ENCODE measurements at regions not wholly inside any gene's neighbourhood (a gene's known extent, or its start where the extent isn't known, plus 50 kb on each side); places are given as distances from the start of the nearest gene placed in this dataset.
"Not testable (repeated sequence)": the region's sequence is repeated elsewhere in the genome, so short reads cannot be mapped to it uniquely, and the experiment has no call there.

DNA sequence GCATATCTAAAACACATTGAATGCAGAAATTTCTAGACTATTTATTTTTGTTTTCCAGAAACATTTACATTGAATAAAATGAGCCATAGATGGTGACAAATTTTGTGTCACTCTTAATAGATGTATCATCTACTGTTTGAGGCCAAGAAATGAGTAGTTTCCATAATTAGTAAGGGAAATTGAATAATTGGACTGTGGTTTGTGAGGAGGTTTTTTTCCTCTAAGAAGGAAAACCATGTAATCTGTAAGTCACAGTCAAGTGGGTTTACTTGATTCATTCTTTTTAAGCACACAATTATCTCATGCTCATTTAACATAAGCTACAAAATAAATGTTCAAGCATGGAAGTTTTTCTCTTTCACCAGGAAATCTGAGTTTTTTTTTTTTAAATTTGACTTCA is 876.4 kb downstream of the NR2F1-AS1 start:
- no peaks in the 10 kb centered on the region for H3K36me3 ChIP-seq (ENCODE audit: control insufficient read depth, insufficient read depth, low read length)
- TF ChIP-seq, protein P1, sequence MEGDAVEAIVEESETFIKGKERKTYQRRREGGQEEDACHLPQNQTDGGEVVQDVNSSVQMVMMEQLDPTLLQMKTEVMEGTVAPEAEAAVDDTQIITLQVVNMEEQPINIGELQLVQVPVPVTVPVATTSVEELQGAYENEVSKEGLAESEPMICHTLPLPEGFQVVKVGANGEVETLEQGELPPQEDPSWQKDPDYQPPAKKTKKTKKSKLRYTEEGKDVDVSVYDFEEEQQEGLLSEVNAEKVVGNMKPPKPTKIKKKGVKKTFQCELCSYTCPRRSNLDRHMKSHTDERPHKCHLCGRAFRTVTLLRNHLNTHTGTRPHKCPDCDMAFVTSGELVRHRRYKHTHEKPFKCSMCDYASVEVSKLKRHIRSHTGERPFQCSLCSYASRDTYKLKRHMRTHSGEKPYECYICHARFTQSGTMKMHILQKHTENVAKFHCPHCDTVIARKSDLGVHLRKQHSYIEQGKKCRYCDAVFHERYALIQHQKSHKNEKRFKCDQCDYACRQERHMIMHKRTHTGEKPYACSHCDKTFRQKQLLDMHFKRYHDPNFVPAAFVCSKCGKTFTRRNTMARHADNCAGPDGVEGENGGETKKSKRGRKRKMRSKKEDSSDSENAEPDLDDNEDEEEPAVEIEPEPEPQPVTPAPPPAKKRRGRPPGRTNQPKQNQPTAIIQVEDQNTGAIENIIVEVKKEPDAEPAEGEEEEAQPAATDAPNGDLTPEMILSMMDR (IDR thresholded peaks at IDR 0.05; ENCODE audit: insufficient read depth, low read depth, low read length) = no peak
- POLR2A ChIA-PET = no interaction called here
- H3K27me3 ChIP-seq (ENCODE audit: control insufficient read depth, insufficient read depth, low read length) = no peaks in the 10 kb centered on the region
- no peak for DNase-seq (ENCODE audit: low read depth)
- CTCF ChIA-PET = no interaction called here
- H3K4me3 ChIP-seq (ENCODE audit: low read depth, low read length) = no peak overlapping the region

DNA sequence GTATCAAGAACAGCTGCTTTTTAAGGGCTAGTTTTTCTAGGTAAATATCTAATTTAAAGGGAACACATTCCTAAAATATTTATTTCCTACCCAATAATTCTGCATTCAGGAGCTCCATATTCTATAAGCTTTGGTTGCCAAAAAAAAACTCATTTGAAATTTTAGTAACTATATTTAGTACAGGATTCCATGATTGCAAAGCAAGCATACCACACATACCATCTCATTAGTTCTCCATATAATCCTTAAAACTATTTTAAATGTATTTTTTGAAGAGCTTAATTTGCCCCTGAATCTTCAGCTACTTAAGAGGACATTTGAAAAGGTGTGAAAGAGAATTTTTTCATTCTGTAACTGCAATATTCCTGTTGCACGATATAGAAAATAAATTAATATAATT is 877.0 kb downstream of the NR2F1-AS1 start:
- no peak for DNase-seq (ENCODE audit: low read depth)
- H3K27me3 ChIP-seq (ENCODE audit: control insufficient read depth, insufficient read depth, low read length) = no peaks in the 10 kb centered on the region
- CTCF ChIA-PET = interaction anchor here (0.7 kb wide), 1 partner anchor 750 kb away, joined by 3 read pairs; no protein-coding TSS in a partner anchor

DNA sequence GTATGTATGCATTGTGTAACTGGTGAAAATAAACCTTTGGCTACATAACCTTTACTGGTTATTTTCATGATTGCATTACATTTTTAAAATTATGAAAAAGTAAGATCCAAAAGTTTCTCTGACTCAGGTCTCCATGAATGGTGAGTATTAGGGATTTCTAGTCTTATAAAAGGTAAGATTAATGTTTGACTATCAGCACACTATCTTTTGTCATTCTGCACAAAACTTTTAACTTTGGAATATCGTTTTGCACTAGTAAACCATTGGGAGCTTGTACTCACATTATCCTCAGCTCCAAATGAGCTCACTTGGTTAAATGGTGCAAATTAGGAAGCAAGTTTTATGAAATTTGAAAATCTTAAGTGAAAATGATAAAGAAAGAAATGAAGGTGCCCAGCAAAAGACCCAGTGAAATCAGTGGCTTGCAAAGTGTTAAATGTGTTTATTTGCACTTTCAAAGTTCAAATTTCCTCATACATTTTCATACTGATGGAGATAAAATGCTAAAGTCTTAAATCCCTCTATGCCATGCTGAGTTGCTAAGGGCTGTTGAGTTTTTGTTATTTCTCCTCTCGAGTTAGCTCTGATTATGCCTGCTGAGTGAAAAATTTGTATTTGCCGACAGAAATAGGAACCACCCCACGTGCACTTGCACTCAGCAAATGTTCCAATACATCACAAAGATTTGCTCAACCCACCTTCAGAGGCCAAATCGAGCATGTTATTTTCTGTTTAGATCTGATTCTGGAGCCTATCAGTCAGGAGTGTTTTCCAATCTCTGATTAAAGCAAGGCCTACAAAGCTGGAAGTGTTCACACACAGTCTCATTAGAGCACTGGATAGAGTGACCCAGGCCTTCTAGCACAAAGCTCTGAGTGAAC is 885.7 kb downstream of the NR2F1-AS1 start:
- no peak for DNase-seq (ENCODE audit: low read depth)
- Histone ChIP-seq H3K27me3 (ENCODE audit: control insufficient read depth, insufficient read depth, low read length) (no peaks in the 10 kb centered on the region), H3K4me3 (ENCODE audit: low read depth, low read length) (no peak overlapping the region), H3K36me3 (ENCODE audit: control insufficient read depth, insufficient read depth, low read length) (no peaks in the 10 kb centered on the region)
- CTCF ChIA-PET = no interaction called here
- POLR2A ChIA-PET = no interaction called here
- TF ChIP-seq, protein P1 (IDR thresholded peaks at IDR 0.05; ENCODE audit: insufficient read depth, low read depth, low read length) = no peak

More for the DNA sequence above, 877.0 kb downstream of the NR2F1-AS1 start:
- POLR2A ChIA-PET = no interaction called here
- H3K4me3 ChIP-seq (ENCODE audit: low read depth, low read length) = no peak overlapping the region
- no peaks in the 10 kb centered on the region for H3K36me3 ChIP-seq (ENCODE audit: control insufficient read depth, insufficient read depth, low read length)
- TF ChIP-seq, protein P1 (IDR thresholded peaks at IDR 0.05; ENCODE audit: insufficient read depth, low read depth, low read length) = no peak

DNA sequence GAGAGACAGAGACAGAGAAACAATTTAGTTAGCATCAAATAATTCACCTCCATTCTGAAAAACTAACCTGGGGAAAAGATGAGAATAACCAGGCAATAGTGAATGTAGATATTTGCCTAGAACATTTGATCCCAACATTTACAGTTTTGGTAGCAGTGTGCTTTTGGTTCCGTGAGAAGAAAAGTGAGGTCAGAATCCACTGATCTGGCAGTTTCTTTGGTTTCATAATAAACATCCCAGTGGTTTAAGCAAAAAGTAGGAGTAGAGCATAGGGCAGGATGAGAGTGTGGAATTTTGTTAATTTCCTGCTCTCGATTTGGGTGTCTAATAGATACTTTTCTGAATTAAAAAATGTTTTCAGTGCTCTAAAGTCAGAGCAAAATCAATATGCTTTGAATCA is 887.0 kb downstream of the NR2F1-AS1 start:
- ChIA-PET POLR2A (no interaction called here), CTCF (no interaction called here)
- no peak for DNase-seq (ENCODE audit: low read depth)
- no peak overlapping the region for H3K4me3 ChIP-seq (ENCODE audit: low read depth, low read length)
- TF ChIP-seq, protein P1 (IDR thresholded peaks at IDR 0.05; ENCODE audit: insufficient read depth, low read depth, low read length) = no peak
- no peaks in the 10 kb centered on the region for H3K27me3 ChIP-seq (ENCODE audit: control insufficient read depth, insufficient read depth, low read length)
- H3K36me3 ChIP-seq (ENCODE audit: control insufficient read depth, insufficient read depth, low read length) = no peaks in the 10 kb centered on the region

DNA sequence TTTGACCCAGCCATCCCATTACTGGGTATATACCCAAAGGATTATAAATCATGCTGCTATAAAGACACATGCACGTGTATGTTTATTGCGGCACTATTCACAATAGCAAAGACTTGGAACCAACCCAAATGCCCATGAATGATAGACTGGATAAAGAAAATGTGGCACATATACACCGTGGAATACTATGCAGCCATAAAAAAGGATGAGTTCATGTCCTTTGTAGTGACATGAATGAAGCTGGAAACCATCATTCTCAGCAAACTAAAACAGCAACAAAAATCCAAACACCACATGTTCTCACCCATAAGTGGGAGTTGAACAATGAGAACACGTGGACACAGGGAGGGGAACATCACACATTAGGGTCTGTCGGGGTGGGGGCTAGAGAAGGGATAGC is 889.1 kb downstream of the NR2F1-AS1 start:
- DNase-seq (ENCODE audit: low read depth); H3K36me3 ChIP-seq (ENCODE audit: control insufficient read depth, insufficient read depth, low read length); POLR2A ChIA-PET; CTCF ChIA-PET; H3K27me3 ChIP-seq (ENCODE audit: control insufficient read depth, insufficient read depth, low read length); H3K4me3 ChIP-seq (ENCODE audit: low read depth, low read length): not testable (repeated sequence)
